Renal pelvis (tissue), 1 donor: ENCODE measurements at regions not wholly inside any gene's neighbourhood (a gene's known extent, or its start where the extent isn't known, plus 50 kb on each side); places are given as distances from the start of the nearest gene placed in this dataset.
"Not testable (repeated sequence)": the region's sequence is repeated elsewhere in the genome, so short reads cannot be mapped to it uniquely, and the experiment has no call there.

Experiments used
- DNase-seq: peaks from one replicate; pipeline ENCODE4 v3.0.0-alpha.2; 2013

- DNase-seq: no peak
Observed at GRCh38 chr10:9296190-9296589, 1241.7 kb downstream of the GATA3 start.

- DNase-seq: no peak
Observed at GRCh38 chr10:9297580-9297979, 1243.1 kb downstream of the GATA3 start.

GRCh38 chr10:9299966-9300365 is 1245.5 kb downstream of the GATA3 start:
- DNase-seq: no peak

- DNase-seq: peak; percentile 17
Observed at GRCh38 chr10:9301148-9301547, 1246.7 kb downstream of the GATA3 start.

GRCh38 chr10:9301554-9301953 is 1247.1 kb downstream of the GATA3 start:
- no peak for DNase-seq

GRCh38 chr10:9302140-9302746 is 1247.8 kb downstream of the GATA3 start:
- DNase-seq: peak; percentile 65

GRCh38 chr10:9305018-9305655 is 1250.6 kb downstream of the GATA3 start:
- DNase-seq: peak; percentile 26

GRCh38 chr10:9311702-9312499 is 1257.4 kb downstream of the GATA3 start:
- DNase-seq: no peak

- no peak for DNase-seq
Observed at GRCh38 chr10:9315292-9315691, 1260.8 kb downstream of the GATA3 start.

GRCh38 chr10:9331583-9332008 is 1277.1 kb downstream of the GATA3 start:
- peak; percentile 48 for DNase-seq

- no peak for DNase-seq
Observed at GRCh38 chr10:9334270-9334669, 1279.8 kb downstream of the GATA3 start.

GRCh38 chr10:9339716-9340115 is 1285.2 kb downstream of the GATA3 start:
- no peak for DNase-seq

- peak; percentile 50 for DNase-seq
Observed at GRCh38 chr10:9342885-9343570, 1288.5 kb downstream of the GATA3 start.

- not testable (repeated sequence) for DNase-seq
Observed at GRCh38 chr10:9347933-9348332, 1293.4 kb downstream of the GATA3 start.

- DNase-seq: no peak
Observed at GRCh38 chr10:9357471-9357870, 1303.0 kb downstream of the GATA3 start.

GRCh38 chr10:9362721-9363120 is 1308.2 kb downstream of the GATA3 start:
- DNase-seq: no peak

- DNase-seq: no peak
Observed at GRCh38 chr10:9379183-9379582, 1324.7 kb downstream of the GATA3 start.

GRCh38 chr10:9381733-9382532 is 1327.4 kb downstream of the GATA3 start:
- no peak for DNase-seq

GRCh38 chr10:9382533-9382866 is 1328.0 kb downstream of the GATA3 start:
- DNase-seq: peak; percentile 1

GRCh38 chr10:9390516-9390915 is 1336.0 kb downstream of the GATA3 start:
- DNase-seq: no peak

GRCh38 chr10:9399275-9399983 is 1344.9 kb downstream of the GATA3 start:
- no peak for DNase-seq
